OCI-LY3 (cell line): ENCODE measurements at regions not wholly inside any gene's neighbourhood (a gene's known extent, or its start where the extent isn't known, plus 50 kb on each side); places are given as distances from the start of the nearest gene placed in this dataset.

Experiments
- EZH2phosphoT487 ChIP-seq: fragments of 200-600 bp; shearing (Covaris generic); IDR thresholded peaks from 2 replicates; pipeline ENCODE4 v1.6.1; 2018; ENCODE audit warnings: antibody characterized with exemption, mixed run types, low read depth
- TF ChIP-seq, protein P1 (sequence below): fragments of 200-600, 300-600 bp; sonication (generic); IDR thresholded peaks from 2 replicates; pipeline ENCODE4 v1.5.1; 2014; ENCODE audit warnings: antibody characterized with exemption, low read length, low read depth

GRCh38 chr5:99973779-99974178, 561.4 kb upstream of the FAM174A start:
- TF ChIP-seq, protein P1, sequence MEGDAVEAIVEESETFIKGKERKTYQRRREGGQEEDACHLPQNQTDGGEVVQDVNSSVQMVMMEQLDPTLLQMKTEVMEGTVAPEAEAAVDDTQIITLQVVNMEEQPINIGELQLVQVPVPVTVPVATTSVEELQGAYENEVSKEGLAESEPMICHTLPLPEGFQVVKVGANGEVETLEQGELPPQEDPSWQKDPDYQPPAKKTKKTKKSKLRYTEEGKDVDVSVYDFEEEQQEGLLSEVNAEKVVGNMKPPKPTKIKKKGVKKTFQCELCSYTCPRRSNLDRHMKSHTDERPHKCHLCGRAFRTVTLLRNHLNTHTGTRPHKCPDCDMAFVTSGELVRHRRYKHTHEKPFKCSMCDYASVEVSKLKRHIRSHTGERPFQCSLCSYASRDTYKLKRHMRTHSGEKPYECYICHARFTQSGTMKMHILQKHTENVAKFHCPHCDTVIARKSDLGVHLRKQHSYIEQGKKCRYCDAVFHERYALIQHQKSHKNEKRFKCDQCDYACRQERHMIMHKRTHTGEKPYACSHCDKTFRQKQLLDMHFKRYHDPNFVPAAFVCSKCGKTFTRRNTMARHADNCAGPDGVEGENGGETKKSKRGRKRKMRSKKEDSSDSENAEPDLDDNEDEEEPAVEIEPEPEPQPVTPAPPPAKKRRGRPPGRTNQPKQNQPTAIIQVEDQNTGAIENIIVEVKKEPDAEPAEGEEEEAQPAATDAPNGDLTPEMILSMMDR, result no peak
- TF ChIP-seq EZH2phosphoT487, result no peak
